HEK293T (cell line): ENCODE measurements at regions not wholly inside any gene's neighbourhood (a gene's known extent, or its start where the extent isn't known, plus 50 kb on each side); places are given as distances from the start of the nearest gene placed in this dataset.

Experiments
- ARNT ChIP-seq: fragments of 450-650 bp; IDR thresholded peaks from 2 replicates; pipeline ENCODE4 v1.6.1; 2017; ENCODE audit warnings: mild to moderate bottlenecking
- CTBP1 ChIP-seq: fragments of 450-650 bp; IDR thresholded peaks from 2 replicates; pipeline ENCODE4 v1.6.1; 2016; ENCODE audit warnings: borderline replicate concordance
- ZNF384 ChIP-seq: fragments of 450-650 bp; IDR thresholded peaks from 2 replicates; pipeline ENCODE4 v1.6.1; 2016

- TF ChIP-seq ZNF384: no peak
- no peak for TF ChIP-seq CTBP1
- no peak for TF ChIP-seq ARNT
Observed at GRCh38 chr1:219062161-219062560, 111.5 kb upstream of the LYPLAL1 start.
